ENCODE measurements at regions not wholly inside any gene's neighbourhood (a gene's known extent, or its start where the extent isn't known, plus 50 kb on each side); places are given as distances from the start of the nearest gene placed in this dataset.
"Not testable (repeated sequence)": the region's sequence is repeated elsewhere in the genome, so short reads cannot be mapped to it uniquely, and the experiment has no call there.

DNA sequence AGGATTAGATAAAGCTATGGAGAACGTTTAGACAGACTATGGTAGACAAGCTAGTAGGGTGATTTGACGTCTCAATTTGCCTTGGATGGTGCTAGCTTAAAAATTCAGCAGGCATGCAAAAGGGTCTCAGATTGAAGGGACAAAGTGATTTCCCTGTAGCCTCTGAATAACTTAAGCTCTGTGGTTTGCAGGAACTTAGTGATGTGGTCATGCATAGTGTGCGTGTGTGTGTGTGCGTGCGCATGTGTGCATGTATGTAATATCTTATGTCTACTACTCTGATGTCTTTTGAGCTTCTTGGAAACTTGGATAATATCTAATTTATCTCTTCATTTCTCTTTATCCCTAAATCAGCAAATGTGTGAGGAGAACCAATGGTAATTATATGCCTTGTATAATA is 183.6 kb upstream of the TNC start:
- DNase-seq (ENCODE audit: low spot score) = no peak

DNA sequence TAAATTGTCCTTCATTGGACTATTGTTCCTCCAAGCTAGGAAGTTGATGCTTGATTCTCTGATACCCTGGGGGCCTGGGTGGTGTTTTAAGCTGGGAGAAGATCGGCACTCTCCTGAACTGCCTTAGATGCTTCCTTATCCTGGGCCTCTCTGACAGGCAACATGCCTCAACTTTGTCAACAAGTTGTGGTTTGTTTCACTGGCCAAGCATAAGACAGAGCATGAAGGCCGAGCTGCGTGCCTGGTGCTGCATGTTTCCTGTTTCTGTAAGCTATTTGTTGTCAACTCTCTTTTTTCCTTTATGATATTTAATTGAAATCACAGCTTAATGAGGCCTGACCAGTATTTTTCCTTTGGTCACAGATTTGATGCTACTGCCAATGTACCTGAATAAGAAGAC is 187.6 kb upstream of the TNC start:
- DNase-seq (ENCODE audit: low spot score) = no peak

DNA sequence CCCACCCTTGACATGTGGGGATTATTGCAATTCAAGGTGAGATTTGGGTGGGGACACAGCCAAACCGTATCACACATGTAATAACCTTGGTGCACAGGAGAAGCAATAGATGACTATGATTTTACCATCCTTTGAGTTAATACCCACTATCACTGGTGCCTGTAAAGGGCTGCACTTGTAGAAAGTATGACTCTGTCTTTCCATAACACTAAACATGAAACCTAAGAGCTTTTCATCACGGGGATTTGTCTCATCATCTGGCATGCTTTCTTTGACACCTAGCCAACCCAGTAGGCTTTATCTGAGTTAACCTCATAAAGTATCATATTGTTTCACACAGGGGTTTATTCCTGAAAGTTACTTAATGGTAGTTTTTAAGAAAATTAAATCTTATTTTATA is 188.9 kb upstream of the TNC start:
- no peak for DNase-seq (ENCODE audit: low spot score)

DNA sequence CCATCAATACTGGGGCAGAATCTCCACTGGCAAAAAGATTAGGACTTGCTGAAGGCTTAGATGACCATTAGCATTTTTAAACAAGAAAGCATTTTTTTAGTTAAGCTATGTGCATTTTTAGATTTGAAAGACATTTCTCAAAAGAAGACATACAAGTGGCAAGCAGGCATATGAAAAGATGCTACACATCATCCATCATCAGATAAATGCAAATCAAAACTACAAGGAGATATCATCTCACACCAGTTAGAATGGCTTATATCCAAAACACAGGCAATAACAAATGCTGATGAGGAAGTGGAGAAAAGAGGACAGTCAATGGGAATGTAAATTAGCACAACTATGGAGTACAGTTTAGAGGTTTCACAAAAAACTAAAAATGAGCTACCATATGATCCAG is 195.6 kb upstream of the TNC start:
- DNase-seq (ENCODE audit: low spot score) = no peak

DNA sequence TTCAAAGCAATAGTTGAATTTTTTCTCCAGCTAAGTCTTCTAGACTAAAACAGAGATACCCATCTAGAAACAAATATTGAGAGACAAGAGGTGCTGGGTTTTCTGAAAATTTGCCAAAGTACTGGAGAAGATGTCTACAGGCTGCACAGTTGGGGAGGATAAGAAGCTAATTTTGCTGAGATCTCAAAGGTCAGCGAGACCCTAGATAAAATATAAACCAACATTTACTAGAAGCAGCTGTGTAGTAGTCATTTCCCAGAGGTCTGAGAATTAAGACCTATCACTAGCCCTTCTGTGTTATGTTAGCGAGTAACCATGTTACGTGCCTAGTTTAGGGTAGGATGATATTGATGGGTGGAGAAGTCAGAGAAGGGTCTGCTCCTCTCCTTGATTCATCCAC is 208.5 kb upstream of the TNC start:
- DNase-seq (ENCODE audit: low spot score) = no peak

DNA sequence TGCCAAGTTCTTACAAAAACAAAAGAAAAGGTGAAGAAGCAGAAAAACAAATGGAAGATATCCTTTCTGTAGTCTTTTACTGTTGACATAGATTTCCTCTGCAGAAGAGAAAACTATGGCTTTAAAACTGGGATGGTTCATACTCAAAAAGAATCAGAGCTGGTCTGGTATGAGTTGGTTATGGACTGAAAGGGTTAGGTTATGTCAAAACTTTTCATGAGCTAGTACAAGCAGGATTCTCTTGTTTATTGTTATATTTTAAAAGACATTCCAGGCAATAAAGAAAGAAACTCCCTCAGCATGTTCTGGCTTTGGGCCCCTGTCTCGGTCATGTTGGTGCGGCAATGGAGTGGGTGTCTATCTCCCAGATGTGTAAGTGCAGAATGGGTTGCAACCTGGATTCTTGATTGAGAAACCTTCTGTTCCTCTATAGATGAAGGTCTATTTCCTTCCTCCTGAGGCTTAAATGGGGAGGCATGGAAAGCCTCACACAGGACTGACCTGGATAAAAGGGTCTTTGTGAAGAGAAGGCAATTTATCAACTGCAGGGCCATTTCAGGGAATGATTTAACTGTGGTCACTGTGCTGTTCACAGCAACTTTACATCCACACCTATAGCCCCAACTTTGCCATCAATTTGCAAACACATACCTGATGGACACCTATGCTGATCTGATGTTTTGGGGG is 209.6 kb upstream of the TNC start:
- DNase-seq (ENCODE audit: low spot score) = no peak

DNA sequence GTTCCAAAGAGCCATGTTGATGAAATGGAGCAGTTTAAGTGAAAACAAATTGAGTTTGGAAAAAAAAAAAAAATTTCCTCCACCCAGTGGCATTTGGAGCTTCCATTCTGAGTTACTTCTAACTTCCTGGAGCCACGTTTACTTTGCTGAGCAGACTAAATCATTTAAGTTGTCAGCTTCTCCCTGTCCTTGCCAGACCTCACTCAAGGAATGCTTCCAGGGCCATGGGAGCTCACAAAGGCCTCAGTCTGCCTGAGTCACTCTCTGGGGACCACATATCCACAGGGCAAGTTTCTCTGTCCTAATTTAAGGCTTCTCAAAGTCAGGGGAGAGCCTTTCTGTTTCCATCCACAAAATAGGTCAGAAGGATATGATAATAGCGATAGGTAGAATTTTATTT is 210.3 kb upstream of the TNC start:
- DNase-seq (ENCODE audit: low spot score) = no peak

DNA sequence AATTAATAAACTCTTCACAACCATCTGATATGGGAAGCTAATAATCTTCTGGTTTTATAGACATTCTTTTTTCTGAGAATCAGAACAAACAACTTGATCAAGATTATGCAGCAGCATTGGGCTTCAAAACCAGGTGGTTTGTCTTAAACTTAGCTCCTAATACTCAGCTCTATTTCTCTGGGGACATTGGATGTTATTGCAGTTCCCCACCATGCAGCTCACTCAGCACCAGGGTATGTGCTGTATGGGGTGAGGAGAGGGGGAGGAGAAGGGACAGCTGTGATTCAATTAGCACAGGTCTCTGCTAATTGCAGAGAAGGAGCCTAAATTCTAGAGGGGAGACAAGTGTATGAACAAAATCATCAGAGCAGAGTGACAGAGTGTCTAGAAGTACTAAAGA is 210.7 kb upstream of the TNC start:
- no peak for DNase-seq (ENCODE audit: low spot score)

DNA sequence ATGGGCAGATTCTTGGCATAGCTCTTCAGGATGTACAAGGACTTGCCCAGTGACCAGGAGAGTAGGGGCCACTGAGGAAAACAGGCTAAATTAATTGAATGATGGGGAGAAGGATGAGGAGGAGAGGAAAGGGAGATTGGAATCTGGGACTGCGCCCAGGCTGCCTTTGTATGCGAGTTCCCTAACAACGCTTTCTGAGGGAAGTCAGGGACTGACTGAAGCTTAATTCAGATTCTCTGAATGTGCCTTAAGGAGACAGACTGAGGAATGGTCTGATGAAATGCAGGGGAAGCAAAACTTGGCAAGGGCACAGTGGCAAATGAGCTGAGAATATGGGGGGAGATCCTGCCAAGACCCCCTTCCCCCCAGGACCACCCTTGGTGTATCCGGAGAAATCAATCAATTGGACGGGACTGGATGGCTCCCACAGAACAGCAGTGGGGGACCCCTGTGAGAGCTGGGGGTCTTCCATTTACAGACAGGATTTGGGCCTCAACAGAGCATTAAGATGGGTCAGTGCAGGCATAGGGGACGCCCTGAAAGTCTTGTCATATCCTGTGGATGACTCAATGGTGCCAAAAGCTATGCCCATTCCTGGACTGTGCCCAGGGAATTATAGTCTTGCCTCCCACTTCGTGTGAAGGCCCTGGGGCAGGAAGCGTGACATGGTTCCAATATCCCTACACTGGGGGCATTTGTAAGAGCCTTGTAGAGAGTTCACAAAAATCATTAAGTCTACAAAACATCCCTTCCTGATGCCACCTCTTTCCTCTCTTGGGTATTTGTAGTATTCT is 215.5 kb upstream of the TNC start:
- DNase-seq (ENCODE audit: low spot score) = no peak

DNA sequence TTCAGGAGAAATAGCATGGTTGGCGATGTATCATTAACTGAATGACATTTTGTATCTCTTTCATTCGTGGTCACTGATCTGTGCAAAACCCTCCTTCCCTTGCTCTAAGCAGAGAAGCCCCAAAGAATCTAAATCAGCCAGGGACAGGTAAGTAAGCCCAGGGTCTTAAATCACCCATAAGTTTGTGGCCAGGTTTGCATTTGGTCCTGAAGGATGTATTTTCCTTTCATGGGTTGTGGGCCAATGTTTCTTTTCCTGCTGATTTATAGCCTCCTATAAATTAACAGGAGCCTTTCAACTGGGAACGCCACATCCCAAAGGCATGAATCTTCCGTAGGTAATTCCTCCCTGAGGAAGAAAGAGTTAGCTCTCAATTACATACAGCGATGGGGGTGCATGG is 217.5 kb upstream of the TNC start:
- no peak for DNase-seq (ENCODE audit: low spot score)

DNA sequence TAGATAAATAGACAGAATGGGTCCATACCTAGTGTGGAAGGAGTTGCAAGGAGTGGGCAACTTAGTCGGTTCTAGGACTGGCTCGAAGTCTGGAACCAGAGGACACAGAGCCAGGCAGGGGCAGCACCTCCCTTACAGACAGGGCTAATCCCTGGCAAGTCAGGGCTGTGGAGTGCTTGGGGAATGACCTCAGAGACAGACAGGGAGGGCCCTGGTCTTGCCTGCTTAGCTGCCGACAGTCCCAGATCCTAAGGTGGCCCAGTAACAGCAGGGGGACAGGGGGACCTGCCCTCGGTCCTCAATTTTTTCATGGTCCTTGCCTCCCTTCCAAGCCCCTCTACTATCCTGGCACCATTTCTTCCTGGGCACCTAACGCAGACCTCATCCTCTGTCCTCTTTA is 222.4 kb upstream of the TNC start:
- DNase-seq (ENCODE audit: low spot score) = no peak

DNA sequence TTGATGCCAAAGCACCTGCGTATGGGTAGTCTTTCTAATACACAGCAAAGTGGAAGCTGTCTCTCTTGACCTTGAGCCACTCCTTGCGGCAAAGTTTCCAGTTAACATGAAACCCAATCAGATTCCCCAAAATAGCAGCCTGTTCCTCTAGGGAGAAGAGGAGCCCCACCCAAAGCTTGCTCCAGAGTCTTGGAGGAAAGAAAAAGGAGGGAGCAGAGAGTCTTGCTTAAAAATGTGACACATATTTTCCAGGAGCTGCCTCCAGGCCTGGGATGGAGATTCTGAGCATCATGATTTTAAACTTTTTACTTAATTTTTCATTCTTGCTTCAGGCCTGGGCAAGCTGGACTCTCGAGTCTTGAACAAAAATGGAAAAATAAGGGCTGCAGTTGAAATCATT is 223.5 kb upstream of the TNC start:
- no peak for DNase-seq (ENCODE audit: low spot score)

DNA sequence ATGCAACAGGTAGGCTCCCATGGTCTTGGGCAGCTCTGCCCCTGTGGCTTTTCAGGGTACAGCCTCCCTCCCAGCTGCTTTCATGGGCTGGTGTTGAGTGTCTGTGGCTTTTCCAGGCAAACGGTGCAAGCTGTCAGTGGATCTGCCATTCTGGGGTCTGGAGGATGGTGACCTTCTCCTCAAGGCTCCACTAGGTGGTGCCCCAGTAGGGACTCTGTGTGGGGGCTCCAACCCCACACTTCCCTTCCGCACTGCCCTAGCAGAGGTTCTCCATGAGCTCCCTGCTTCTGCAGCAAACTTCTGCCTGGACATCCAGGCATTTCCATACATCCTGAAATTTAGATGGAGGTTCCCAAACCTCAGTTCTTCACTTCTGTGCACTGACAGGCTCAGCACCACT is 229.8 kb upstream of the TNC start:
- not testable (repeated sequence) for DNase-seq (ENCODE audit: low spot score)

DNA sequence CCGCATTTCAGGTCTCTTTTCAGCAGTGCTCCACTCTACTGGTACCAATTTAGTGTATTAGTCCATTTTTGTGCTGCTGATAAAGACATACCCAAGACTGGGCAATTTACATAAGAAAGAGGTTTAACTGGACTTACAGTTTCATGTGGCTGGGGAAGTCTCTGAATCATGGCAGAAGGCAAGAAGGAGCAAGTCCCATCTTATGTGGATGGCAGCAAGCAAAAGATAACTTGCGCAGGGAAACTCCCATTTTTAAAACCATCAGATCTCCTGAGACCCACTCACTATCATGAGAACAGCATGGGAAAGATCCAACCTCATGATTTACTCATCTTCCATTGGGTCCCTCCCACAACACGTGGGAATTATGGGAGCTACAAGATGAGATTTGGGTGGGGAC is 231.0 kb upstream of the TNC start:
- not testable (repeated sequence) for DNase-seq (ENCODE audit: low spot score)

DNA sequence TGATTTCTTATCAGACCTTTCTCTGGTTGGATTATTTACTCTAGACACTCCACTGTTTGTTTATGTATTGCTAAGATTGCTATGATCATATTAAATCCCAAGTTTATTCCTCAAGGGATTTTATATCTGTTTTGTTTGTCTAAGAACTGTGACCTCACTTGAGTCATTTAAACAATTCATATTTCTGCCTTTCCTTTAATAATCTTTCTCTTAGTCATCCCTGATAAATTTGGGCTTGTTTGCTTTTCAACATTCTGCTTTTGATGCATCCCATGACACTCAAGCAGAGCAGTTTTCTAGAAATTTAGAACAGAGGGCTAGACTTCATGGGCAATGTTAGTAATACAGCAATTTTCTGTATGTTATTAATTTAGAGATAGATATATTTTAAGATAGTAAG is 231.6 kb upstream of the TNC start:
- DNase-seq (ENCODE audit: low spot score) = no peak

DNA sequence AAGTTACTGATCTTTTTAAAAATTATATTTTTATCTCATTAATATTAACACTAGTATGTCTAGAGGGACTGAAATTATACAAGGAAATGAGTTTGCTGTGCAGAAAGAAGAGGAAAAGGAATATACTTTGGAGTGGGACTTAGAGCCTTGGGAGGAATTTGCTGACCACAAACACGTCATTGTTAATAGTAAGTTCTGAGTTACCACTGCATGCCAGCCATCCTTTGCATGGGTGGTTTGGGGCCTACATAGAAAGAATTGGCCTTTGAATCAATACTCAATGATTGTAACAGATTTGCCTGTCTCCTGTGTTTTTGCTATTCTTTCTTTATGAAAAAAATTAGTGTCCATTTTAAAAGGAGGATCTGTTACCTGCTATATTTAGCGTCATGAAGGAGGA is 232.6 kb upstream of the TNC start:
- no peak for DNase-seq (ENCODE audit: low spot score)

DNA sequence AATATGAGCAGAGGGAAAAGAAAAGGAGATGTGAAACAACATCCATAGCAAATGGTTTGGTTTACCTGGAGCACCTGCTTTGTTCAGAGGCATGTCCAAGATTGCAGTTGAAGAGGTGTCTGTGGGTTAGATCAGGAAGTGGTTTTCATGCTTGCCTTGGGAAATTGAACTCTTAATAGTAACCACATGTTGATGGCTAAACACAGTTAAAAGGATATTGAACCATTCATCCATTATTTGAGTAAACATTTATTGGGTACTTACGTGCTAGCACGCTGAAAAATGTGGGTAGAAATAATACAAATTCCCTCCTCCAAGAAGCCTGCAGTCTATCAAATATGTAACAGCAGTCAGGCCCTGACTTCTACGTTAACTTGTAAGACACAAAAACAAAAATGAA is 235.7 kb upstream of the TNC start:
- no peak for DNase-seq (ENCODE audit: low spot score)

DNA sequence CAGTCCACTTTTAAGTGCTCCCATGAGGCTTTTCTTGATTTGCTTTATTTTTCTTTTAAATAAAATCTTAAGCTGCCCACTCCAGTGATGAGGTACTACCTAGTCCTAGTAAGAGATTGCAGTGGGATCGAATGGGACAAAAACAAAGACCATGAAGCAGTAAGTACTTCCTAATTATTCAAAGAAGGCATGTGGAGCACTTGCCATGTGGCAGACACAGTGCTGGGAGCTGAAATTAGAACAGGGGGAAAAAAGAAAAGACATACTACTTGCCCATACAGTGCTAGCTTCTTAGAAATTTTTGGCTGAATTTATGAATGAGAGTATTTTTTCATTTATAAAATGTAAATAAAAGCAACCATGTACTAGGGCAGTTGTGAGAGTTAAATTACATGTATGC is 239.9 kb upstream of the TNC start:
- DNase-seq (ENCODE audit: low spot score) = no peak

DNA sequence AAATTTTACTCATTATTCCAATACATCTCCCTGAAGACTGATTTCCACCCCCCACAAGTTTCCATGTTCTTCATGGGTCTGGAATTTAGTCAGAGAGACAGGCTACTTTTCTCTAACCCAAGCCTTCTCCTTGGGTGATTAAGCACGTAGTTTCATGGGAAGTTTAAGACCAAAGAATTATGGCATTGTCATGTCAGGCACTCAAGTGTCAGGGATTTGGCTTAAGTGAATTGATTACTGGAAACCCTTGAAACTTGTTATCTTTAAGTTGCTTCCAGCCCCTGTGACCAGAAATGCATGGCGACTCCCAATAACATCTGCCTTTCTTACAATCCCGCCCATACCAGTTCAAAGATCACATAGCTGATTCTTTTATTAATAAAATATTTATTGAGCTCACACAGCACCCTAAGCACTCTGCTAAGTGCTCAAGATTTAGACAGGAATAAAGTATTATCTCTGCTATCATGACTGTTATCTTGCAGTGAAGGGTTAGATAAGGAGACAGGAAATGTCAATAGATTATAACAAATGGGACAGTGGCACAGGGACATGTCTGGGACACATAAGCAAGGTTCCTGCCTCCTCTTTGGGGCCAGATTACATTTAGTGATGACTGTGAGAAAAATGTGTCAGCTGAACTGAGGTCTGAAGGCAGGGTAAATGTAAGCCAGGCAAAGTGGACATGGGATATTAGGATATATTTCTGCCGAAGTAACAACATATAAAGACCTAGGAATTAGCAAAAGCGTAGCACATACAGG is 241.2 kb upstream of the TNC start:
- DNase-seq (ENCODE audit: low spot score) = no peak

DNA sequence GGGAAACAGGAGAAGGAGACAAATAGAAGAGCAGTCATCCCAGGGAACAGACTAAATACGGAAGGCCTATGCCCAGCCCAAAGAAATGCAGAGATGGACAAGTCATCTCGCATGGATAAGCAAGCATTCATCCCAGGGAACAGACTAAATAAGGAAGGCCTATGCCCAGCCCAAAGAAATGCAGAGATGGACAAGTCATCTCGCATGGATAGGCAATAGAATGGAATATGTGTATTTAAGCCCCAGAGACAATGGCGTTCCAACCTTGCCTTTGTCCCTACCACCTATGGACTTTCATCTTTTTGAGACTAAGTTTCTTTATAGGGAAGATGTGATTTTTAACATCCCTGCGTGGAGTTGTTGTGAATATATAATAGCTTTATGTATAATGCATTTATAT is 242.2 kb upstream of the TNC start:
- no peak for DNase-seq (ENCODE audit: low spot score)

DNA sequence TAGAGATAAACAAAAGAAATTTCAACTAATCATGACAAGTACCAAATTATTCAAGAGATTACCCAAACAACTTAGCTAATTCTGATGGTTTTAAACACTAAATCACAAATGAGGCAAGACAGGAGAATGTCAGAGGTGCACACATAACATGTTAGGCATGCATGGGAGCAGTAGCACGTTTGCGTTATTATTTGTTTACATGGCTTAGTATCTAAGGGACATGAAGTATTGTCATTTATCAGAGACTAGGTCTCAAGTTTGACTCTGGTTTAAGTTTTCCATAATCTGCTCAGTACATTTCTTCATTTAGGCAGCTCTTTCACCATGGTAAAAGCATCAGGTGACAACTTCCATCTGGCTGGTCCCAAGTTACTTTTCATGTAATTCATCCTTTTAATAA is 244.1 kb upstream of the TNC start:
- DNase-seq (ENCODE audit: low spot score) = no peak

DNA sequence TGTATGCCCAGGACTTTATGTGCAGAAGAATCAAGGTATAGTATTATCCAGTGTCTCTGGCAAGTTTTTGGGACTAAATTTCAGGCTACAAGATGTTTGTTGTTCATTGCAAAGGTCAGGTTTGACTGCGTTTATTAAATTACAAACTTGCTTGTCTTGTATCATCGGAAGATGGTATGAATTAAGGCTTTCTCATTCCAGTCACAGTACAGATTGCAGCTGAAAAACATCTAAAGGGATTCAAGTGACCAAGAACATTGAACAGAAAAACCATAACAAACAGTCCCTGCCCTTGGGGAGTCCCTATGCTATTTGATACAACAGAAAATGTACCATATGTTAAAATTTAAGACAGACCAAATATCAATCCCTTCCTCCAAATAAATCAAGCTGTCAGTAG is 244.7 kb upstream of the TNC start:
- no peak for DNase-seq (ENCODE audit: low spot score)

DNA sequence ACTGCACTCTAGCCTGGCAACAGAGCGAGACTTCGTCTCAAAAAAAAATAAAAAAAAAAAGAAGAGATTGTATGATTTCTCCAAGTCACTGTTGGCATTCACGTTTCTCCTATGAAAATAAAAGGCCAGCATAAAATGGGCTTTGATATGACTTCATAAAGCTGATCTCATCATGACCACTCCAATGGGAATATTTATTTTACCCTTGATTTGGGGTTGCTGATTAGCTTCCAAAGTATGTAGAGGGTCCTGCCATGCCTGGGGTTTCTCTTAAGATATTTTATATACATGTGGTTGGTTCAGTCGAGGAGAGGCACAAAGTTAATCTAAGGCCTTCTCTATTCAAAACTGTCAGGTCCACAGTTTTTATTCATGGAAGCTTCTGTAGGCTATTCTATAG is 247.0 kb upstream of the TNC start:
- no peak for DNase-seq (ENCODE audit: low spot score)
